H9 (cell line): ENCODE measurements at regions not wholly inside any gene's neighbourhood (a gene's known extent, or its start where the extent isn't known, plus 50 kb on each side); places are given as distances from the start of the nearest gene placed in this dataset.

ENCODE experiments used
- DNase-seq: peaks from one replicate; pipeline ENCODE4 v3.0.0-alpha.2; 2017
- H2AFZ ChIP-seq: one replicate; pipeline ENCODE4 v1.6.1; 2013; ENCODE audit warnings: mild to moderate bottlenecking, low read length, control low read depth, moderate library complexity
- H2AK5ac ChIP-seq: 2 replicates; pipeline ENCODE4 v1.6.1; 2013; ENCODE audit warnings: low read length, control low read depth, mixed read lengths; ENCODE audit not compliant: insufficient read length
- H2BK120ac ChIP-seq: one replicate; pipeline ENCODE4 v1.6.1; 2013; ENCODE audit warnings: low read depth, mild to moderate bottlenecking, low read length, control low read depth, inconsistent platforms; ENCODE audit not compliant: poor library complexity, severe bottlenecking
- H2BK12ac ChIP-seq: 2 replicates; pipeline ENCODE4 v1.6.1; 2013; ENCODE audit warnings: low read length, control low read depth, mixed read lengths, low read depth; ENCODE audit not compliant: insufficient read length
- H2BK15ac ChIP-seq: 2 replicates; pipeline ENCODE4 v1.6.1; 2013; ENCODE audit warnings: low read depth, low read length, control low read depth
- H2BK20ac ChIP-seq: one replicate; pipeline ENCODE4 v1.6.1; 2013; ENCODE audit warnings: low read depth, mild to moderate bottlenecking, low read length, control low read depth, inconsistent platforms; ENCODE audit not compliant: poor library complexity, severe bottlenecking
- H2BK5ac ChIP-seq: 2 replicates; pipeline ENCODE4 v1.6.1; 2013; ENCODE audit warnings: low read length, control low read depth, mixed read lengths; ENCODE audit not compliant: insufficient read length
- H3K14ac ChIP-seq: 2 replicates; pipeline ENCODE4 v1.6.1; 2013; ENCODE audit warnings: low read length, control low read depth; ENCODE audit not compliant: insufficient read depth
- H3K18ac ChIP-seq: 2 replicates; pipeline ENCODE4 v1.6.1; 2013; ENCODE audit warnings: low read depth, mild to moderate bottlenecking, mixed read lengths, low read length, control low read depth; ENCODE audit not compliant: insufficient read length
- H3K23ac ChIP-seq: 2 replicates; pipeline ENCODE4 v1.6.1; 2013; ENCODE audit warnings: low read length, control low read depth, mixed read lengths, low read depth; ENCODE audit not compliant: insufficient read length
- H3K23me2 ChIP-seq: 2 replicates; pipeline ENCODE4 v1.6.1; 2013; ENCODE audit warnings: low read depth, mild to moderate bottlenecking, mixed read lengths, low read length, control low read depth; ENCODE audit not compliant: insufficient read length, poor library complexity, severe bottlenecking
- H3K27ac ChIP-seq: 2 replicates; pipeline ENCODE4 v1.5.1; 2013; ENCODE audit warnings: low read length, control low read depth, mixed read lengths, low read depth; ENCODE audit not compliant: insufficient read length
- H3K27me3 ChIP-seq: 2 replicates; pipeline ENCODE4 v1.6.1; 2013; ENCODE audit warnings: low read length, control low read depth, inconsistent platforms; ENCODE audit not compliant: insufficient read depth
- H3K4ac ChIP-seq: 2 replicates; pipeline ENCODE4 v1.6.1; 2013; ENCODE audit warnings: low read depth, mild to moderate bottlenecking, control low read depth, inconsistent platforms, low read length, moderate library complexity
- H3K4me1 ChIP-seq: 2 replicates; pipeline ENCODE4 v1.6.1; 2013; ENCODE audit warnings: low read length, control low read depth, inconsistent platforms; ENCODE audit not compliant: insufficient read depth
- H3K4me2 ChIP-seq: 2 replicates; pipeline ENCODE4 v1.6.1; 2013; ENCODE audit warnings: low read length, control low read depth, mixed read lengths; ENCODE audit not compliant: insufficient read length, insufficient read depth
- H3K56ac ChIP-seq: 2 replicates; pipeline ENCODE4 v1.6.1; 2013; ENCODE audit warnings: low read depth, mild to moderate bottlenecking, mixed read lengths, low read length, control low read depth; ENCODE audit not compliant: insufficient read length
- H3K79me1 ChIP-seq: 2 replicates; pipeline ENCODE4 v1.6.1; 2013; ENCODE audit warnings: low read depth, mild to moderate bottlenecking, moderate library complexity, low read length, control low read depth, inconsistent platforms; ENCODE audit not compliant: insufficient read depth, poor library complexity, severe bottlenecking
- H3K79me2 ChIP-seq: 2 replicates; pipeline ENCODE4 v1.6.1; 2013; ENCODE audit warnings: low read length, control low read depth, inconsistent platforms; ENCODE audit not compliant: insufficient read depth
- H3K9ac ChIP-seq: 2 replicates; pipeline ENCODE4 v1.6.1; 2013; ENCODE audit warnings: low read length, control low read depth, mixed read lengths; ENCODE audit not compliant: insufficient read length; ENCODE audit errors: extremely low read depth
- H3K9me3 ChIP-seq: one replicate; pipeline ENCODE4 v1.6.1; 2013; ENCODE audit warnings: low read depth, low read length, inconsistent platforms; ENCODE audit not compliant: control insufficient read depth
- H3T11ph ChIP-seq: one replicate; pipeline ENCODE4 v1.6.1; 2013; ENCODE audit warnings: mild to moderate bottlenecking, low read length, control low read depth, inconsistent platforms
- H4K20me1 ChIP-seq: one replicate; pipeline ENCODE4 v1.6.1; 2013; ENCODE audit not compliant: control insufficient read depth, insufficient read length, insufficient read depth
- H4K5ac ChIP-seq: 2 replicates; pipeline ENCODE4 v1.6.1; 2013; ENCODE audit warnings: low read depth, mild to moderate bottlenecking, mixed read lengths, low read length, control low read depth; ENCODE audit not compliant: insufficient read length
- H4K8ac ChIP-seq: replicated peaks from 2 replicates; pipeline ENCODE4 v1.6.1; 2013; ENCODE audit warnings: low read length, control low read depth, mixed read lengths, low read depth; ENCODE audit not compliant: insufficient read length
- H4K91ac ChIP-seq: 2 replicates; pipeline ENCODE4 v1.6.1; 2013; ENCODE audit warnings: low read depth, mild to moderate bottlenecking, moderate library complexity, mixed read lengths, low read length, control low read depth; ENCODE audit not compliant: insufficient read length
- H3K27ac Mint-ChIP-seq, 3 experiments: 2 replicates in 2 of 3; 3 replicates in 1 of 3; pipeline ENCODE4 v1.8.0; 2020 to 2021; ENCODE audit warnings: mixed read lengths in 3 of 3, mild to moderate bottlenecking in 1 of 3, moderate library complexity in 1 of 3
- H3K27me3 Mint-ChIP-seq: 2 replicates; pipeline ENCODE4 v1.8.0; 2021; ENCODE audit warnings: low read depth, mild to moderate bottlenecking, moderate library complexity, mixed read lengths
- H3K36me3 Mint-ChIP-seq, 3 experiments: 2 replicates in 2 of 3; 3 replicates in 1 of 3; pipeline ENCODE4 v1.8.0; 2020 to 2021; ENCODE audit warnings: low read depth in 3 of 3, mixed read lengths in 3 of 3; ENCODE audit not compliant: insufficient read depth in 1 of 3
- H3K4me1 Mint-ChIP-seq, 2 experiments: 2 replicates each; pipeline ENCODE4 v1.8.0; 2020; ENCODE audit warnings: mixed read lengths in 2 of 2
- H3K4me3 Mint-ChIP-seq, 2 experiments: 2 replicates in 1 of 2; 3 replicates in 1 of 2; pipeline ENCODE4 v1.8.0; 2020 to 2021; ENCODE audit warnings: mild to moderate bottlenecking in 2 of 2, mixed read lengths in 2 of 2, moderate library complexity in 1 of 2
- H3K9me3 Mint-ChIP-seq, 2 experiments: 2 replicates in 1 of 2; 3 replicates in 1 of 2; pipeline ENCODE4 v1.8.0; 2020; ENCODE audit warnings: mild to moderate bottlenecking in 2 of 2, mixed read lengths in 2 of 2, moderate library complexity in 1 of 2
- WGBS: extraction: QIAGEN DNeasy Blood & Tissue Kit; methylation state at CpG from one replicate; pipeline ENCODE4 v1.1.7; 2013; ENCODE audit warnings: missing lambda C conversion rate, low lambda C conversion rate, mixed read lengths; ENCODE audit not compliant: insufficient read length; ENCODE audit errors: extremely low coverage; 5-methylcytosine and 5-hydroxymethylcytosine counted together
- TF ChIP-seq, protein P1 (sequence below): fragments of 200-600 bp; sonication (generic); conservative IDR thresholded peaks from 3 replicates; pipeline ENCODE4 v1.8.0; 2021; ENCODE audit warnings: antibody characterized with exemption, mild to moderate bottlenecking

GRCh38 chr17:72049914-72050313, 70.9 kb upstream of the SOX9 start:
- Mint-ChIP-seq H3K4me1 (peaks cover 10 to 13% of the 10 kb centered on the region in 2 experiments), H3K36me3 (no peaks in the 10 kb centered on the region; a peak in 1 of 7 replicates), H3K9me3 (no peaks in the 10 kb centered on the region; a peak in 2 of 5 replicates), H3K4me3 (no peak overlapping the region), H3K27me3 (no peaks in the 10 kb centered on the region; the same call in 1 of the 2 replicates), H3K27ac (no peak overlapping the region)
- Histone ChIP-seq H2BK15ac (no peak overlapping the region), H4K91ac (no peak overlapping the region), H2BK12ac (no peak overlapping the region), H3K14ac (no peak overlapping the region), H3K79me2 (no peaks in the 10 kb centered on the region), H3K56ac (no peak overlapping the region), H4K8ac (no peak overlapping the region), H2AFZ (no peak overlapping the region), H2BK120ac (no peak overlapping the region), H2BK20ac (no peak overlapping the region), H2AK5ac (no peak overlapping the region), H3K4me2 (no peak overlapping the region), H4K20me1 (no peaks in the 10 kb centered on the region), H3K27me3 (no peaks in the 10 kb centered on the region), H3K23me2 (no peaks in the 10 kb centered on the region), H3K9ac (no peak overlapping the region), H3K9me3 (no peaks in the 10 kb centered on the region), H3K79me1 (no peaks in the 10 kb centered on the region), H4K5ac (no peak overlapping the region), H2BK5ac (no peak overlapping the region), H3K23ac (no peak overlapping the region), H3T11ph (no peak overlapping the region), H3K4ac (no peak overlapping the region), H3K27ac (no peak overlapping the region), H3K18ac (no peak overlapping the region), H3K4me1 (no peaks in the 10 kb centered on the region; the same call in 1 of the 2 replicates)
- TF ChIP-seq, protein P1, sequence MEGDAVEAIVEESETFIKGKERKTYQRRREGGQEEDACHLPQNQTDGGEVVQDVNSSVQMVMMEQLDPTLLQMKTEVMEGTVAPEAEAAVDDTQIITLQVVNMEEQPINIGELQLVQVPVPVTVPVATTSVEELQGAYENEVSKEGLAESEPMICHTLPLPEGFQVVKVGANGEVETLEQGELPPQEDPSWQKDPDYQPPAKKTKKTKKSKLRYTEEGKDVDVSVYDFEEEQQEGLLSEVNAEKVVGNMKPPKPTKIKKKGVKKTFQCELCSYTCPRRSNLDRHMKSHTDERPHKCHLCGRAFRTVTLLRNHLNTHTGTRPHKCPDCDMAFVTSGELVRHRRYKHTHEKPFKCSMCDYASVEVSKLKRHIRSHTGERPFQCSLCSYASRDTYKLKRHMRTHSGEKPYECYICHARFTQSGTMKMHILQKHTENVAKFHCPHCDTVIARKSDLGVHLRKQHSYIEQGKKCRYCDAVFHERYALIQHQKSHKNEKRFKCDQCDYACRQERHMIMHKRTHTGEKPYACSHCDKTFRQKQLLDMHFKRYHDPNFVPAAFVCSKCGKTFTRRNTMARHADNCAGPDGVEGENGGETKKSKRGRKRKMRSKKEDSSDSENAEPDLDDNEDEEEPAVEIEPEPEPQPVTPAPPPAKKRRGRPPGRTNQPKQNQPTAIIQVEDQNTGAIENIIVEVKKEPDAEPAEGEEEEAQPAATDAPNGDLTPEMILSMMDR, result no peak
- whole genome bisulfite sequencing, result no CpG with 5 or more reads among the region's 2 CpGs
- DNase-seq, result no peak
